Brain microvascular endothelial cell (primary cell): ENCODE measurements at regions not wholly inside any gene's neighbourhood (a gene's known extent, or its start where the extent isn't known, plus 50 kb on each side); places are given as distances from the start of the nearest gene placed in this dataset.

Experiments used
- DNase-seq: peaks from one replicate; pipeline ENCODE4 v3.0.0-alpha.2; 2020
- H3K27ac ChIP-seq: fragments of 250-450 bp; sonication (Bioruptor Pico); 2 replicates; pipeline ENCODE4 v1.5.1; 2020; ENCODE audit warnings: mild to moderate bottlenecking, moderate library complexity
- H3K27me3 ChIP-seq: fragments of 250-450 bp; sonication (Bioruptor Pico); replicated peaks from 2 replicates; pipeline ENCODE4 v1.5.1; 2020; ENCODE audit warnings: mild to moderate bottlenecking
- H3K36me3 ChIP-seq: fragments of 250-450 bp; sonication (Bioruptor Pico); replicated peaks from 2 replicates; pipeline ENCODE4 v1.5.1; 2020; ENCODE audit warnings: mild to moderate bottlenecking
- H3K4me3 ChIP-seq: 2 replicates; pipeline ENCODE4 v1.5.1; 2011; ENCODE audit warnings: low read depth, mild to moderate bottlenecking, control low read depth, low read length, moderate library complexity
- in situ Hi-C: cut with HindIII; loops from 2 replicates; pipeline ENCODE4 v1.10.0; 2017; ENCODE audit warnings: low sequenced_read_pairs, low pct_ligation_motif_present
- TF ChIP-seq, protein P1 (sequence below): IDR thresholded peaks from 2 replicates; pipeline ENCODE4 v1.5.1; 2011; ENCODE audit warnings: low read depth, mild to moderate bottlenecking, moderate library complexity, low read length, control low read depth, inconsistent platforms; ENCODE audit errors: missing control alignments

DNA sequence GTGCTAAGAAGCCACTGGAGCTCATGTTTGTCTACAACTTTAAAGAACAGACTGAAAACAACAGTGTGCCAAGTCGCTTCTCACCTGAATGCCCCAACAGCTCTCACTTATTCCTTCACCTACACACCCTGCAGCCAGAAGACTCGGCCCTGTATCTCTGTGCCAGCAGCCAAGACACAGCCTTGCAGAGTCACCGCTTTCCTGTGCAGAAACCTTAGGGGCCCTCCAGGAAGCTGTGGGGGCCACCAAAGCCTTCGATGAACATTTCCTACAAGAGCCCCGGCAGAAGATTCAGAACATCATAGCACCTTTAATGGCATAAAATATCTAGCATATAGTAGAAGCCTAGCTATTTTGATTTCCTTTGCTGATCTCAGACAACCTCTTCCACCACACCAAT is 88.0 kb upstream of the PRSS58 start:
- Histone ChIP-seq H3K27ac (no peak overlapping the region), H3K27me3 (no peaks in the 10 kb centered on the region), H3K4me3 (no peak overlapping the region), H3K36me3 (no peaks in the 10 kb centered on the region)
- DNase-seq = no peak
- in situ Hi-C loops = no loop called here
- TF ChIP-seq, protein P1, sequence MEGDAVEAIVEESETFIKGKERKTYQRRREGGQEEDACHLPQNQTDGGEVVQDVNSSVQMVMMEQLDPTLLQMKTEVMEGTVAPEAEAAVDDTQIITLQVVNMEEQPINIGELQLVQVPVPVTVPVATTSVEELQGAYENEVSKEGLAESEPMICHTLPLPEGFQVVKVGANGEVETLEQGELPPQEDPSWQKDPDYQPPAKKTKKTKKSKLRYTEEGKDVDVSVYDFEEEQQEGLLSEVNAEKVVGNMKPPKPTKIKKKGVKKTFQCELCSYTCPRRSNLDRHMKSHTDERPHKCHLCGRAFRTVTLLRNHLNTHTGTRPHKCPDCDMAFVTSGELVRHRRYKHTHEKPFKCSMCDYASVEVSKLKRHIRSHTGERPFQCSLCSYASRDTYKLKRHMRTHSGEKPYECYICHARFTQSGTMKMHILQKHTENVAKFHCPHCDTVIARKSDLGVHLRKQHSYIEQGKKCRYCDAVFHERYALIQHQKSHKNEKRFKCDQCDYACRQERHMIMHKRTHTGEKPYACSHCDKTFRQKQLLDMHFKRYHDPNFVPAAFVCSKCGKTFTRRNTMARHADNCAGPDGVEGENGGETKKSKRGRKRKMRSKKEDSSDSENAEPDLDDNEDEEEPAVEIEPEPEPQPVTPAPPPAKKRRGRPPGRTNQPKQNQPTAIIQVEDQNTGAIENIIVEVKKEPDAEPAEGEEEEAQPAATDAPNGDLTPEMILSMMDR = no peak

DNA sequence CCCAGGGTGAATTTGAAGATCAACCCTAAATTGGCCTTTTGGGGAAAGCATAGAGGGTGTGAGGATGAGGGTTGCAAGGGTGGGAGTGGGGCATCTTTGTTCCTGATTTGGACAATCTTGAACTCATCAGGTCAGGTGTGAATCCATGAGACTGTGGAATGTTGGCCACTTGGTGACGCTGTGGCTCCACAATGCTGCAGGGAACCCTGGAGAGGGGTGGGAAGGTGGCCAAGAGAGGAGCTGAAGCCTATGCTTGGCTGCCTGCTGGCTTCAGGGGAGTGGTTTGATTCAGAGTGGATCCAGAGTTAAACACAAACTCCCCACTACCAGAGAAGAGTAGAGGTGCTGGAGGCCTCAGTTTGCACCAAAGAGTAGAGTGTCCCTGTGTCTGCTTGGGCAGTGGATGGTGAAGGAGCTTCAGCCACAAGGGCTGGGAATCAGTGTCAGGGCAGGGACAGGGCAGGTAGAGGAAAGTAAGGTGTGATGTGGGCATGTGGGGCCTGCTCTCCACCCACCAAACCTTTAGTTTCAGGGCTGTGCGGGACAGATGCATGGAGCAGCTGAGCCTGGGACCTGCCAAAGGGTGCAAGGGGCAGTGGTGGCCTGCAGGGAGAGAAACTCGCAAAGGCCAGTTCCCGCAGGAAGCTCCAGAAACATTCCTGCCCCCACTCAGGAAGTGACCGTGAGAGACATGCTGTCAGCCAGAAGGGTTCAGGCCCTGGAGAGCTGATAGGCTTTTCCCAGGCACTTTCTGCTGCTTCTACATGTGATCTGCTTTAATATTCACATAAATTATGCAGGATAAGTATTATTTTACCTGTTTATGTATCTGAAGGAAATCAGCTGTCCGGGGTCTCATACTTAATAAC is 81.0 kb upstream of the PRSS58 start:
- no peak overlapping the region for H3K27ac ChIP-seq
- in situ Hi-C loops = no loop called here
- H3K4me3 ChIP-seq = no peak overlapping the region
- peak; percentile 37 for DNase-seq
- TF ChIP-seq, protein P1 = peak; percentile 57
- no peaks in the 10 kb centered on the region for H3K36me3 ChIP-seq
- H3K27me3 ChIP-seq = no peaks in the 10 kb centered on the region

- H3K4me3 ChIP-seq = no peak overlapping the region
- H3K36me3 ChIP-seq = no peaks in the 10 kb centered on the region
- H3K27ac ChIP-seq = no peak overlapping the region
- in situ Hi-C loops = no loop called here
- TF ChIP-seq, protein P1 = no peak
- DNase-seq = no peak
- H3K27me3 ChIP-seq = no peaks in the 10 kb centered on the region
These were observed 79.5 kb upstream of the PRSS58 start for GRCh38 chr7:142337054-142338001.

DNA sequence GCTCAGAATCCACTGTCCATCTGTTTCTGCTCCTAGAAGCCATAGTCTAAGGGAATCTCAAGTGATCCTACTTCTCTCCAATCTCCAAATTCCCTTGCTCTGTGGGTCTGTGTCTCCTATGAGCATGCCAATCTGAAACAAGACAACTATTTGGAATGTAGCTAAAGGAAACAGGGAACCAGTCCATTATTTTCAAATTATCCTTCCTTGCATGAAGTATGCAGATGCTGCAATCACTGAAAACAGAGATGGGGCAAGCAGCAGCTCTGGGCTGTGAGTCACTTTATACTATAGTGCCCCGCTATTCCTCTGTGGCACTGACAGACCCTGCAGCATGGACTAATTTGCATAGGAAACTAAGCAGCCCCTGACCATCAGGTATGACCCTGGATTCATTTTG is 76.9 kb upstream of the PRSS58 start:
- no peaks in the 10 kb centered on the region for H3K27me3 ChIP-seq
- no peak for DNase-seq
- H3K36me3 ChIP-seq = no peaks in the 10 kb centered on the region
- TF ChIP-seq, protein P1 = no peak
- H3K27ac ChIP-seq = no peak overlapping the region
- no peak overlapping the region for H3K4me3 ChIP-seq
- in situ Hi-C loops = no loop called here

DNA sequence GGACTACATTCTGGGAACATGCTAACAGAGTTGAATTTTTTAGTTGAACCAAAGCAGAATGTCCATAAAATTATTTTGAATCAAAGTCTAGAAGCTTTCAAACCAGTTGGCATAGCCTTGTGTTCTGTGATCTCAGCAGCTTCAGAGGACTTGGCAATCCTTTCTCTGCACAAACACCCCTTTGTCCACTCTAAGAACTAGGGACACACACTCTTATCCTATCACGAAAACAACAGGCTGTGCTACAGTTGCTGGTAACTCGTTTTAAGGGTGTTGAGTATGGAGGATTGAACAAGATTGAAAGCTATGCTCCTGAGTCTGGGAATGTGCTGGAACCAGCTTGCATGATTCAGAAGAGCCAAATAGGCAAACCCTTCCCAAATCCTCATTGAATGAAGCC is 76.4 kb upstream of the PRSS58 start:
- DNase-seq = no peak
- H3K4me3 ChIP-seq = no peak overlapping the region
- H3K36me3 ChIP-seq = no peaks in the 10 kb centered on the region
- no peaks in the 10 kb centered on the region for H3K27me3 ChIP-seq
- TF ChIP-seq, protein P1 = no peak
- in situ Hi-C loops = no loop called here
- H3K27ac ChIP-seq = no peak overlapping the region
